ENCODE measurements at regions not wholly inside any gene's neighbourhood (a gene's known extent, or its start where the extent isn't known, plus 50 kb on each side); places are given as distances from the start of the nearest gene placed in this dataset.
"Not testable (repeated sequence)": the region's sequence is repeated elsewhere in the genome, so short reads cannot be mapped to it uniquely, and the experiment has no call there.

DNA sequence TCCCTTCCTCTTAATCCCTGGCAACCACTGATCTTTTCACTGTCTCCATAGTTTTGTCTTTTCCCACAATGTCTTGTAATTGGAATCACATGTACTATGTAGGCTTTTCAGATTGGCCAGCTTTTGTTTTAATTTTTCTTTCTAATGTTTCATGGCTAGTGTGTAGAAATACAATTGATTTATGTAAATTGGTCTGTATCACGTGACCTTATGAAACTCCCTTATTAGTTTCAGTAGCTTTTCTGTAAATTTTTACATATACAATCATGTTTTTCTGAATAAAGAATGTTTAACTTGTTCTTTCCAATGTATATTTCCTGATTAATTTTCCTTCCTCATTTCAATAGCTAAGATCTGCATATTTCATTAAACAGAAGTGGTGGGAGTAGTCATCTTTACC is 319.3 kb downstream of the MDFIC start:
- no peak for DNase-seq

DNA sequence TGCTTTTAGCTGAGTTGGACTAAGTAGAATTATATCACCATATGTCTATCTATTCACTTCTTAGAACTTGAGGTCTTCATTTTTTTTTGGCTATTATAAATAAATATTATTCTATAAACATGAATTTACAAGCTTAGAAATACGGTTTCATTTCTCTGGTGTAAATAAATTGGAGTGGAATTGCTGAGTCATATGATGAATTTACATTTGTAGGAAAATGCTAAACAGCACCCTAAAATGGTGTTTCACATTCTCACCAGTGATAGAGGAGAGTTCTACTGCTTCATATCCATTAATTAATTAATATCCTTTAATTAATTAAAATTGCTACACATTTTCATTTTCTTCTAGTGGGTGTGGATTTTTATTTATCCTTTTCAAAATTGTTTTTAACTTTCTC is 318.3 kb downstream of the MDFIC start:
- no peak for DNase-seq

DNA sequence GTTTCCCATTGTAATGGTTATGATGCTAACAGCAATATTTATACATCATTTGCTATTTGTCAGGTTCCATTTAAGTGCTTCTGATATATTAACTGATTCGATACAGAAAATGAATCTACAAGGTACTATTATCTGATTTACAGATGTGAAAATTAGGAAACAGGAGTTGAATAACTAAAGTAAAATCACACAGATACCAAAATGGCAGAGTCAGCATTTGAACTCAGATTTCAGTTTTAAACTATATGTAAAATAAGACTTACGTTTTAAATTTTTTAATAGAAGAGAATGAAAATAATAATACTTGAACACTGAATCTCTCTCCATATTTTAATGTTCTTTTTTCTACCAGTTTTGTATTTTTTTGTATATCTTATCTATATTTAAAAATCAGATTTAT is 313.2 kb downstream of the MDFIC start:
- no peak for DNase-seq

DNA sequence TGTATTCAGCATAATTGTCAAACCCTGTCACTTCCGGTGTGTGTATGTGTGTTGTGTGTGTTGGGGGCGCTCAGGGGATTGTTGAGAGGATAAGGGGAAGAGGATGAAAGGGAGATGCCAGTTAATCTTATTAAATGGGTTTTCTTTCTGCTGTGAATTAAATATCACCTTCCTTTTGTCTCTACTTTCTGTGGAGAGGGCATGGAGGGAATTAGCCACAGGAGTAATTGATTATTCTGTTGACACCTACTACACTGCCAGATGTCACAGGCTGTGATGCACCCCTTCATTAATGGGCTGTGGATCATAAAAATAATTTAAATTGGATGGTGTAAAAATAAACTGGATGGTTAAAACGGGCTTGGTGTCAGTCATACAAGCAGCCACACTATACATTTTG is 311.9 kb downstream of the MDFIC start:
- no peak for DNase-seq

DNA sequence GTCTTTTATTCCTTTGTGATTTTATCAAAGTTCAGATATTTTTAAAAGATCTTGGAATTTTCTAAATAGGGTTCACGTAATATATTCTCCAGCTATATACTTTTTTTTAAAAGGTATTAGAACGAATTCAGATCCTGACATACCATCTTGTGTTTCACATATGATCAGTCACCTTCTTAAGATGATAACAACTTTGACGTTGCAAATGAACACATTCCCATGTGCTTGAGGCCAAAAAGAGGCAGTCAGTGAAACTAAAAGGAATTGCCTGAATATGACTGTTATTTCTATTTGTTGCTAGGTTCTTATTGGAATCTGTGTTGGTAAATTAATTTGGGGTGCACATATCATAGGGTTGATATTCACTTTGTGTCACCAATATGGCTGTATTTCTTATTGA is 310.1 kb downstream of the MDFIC start:
- no peak for DNase-seq

DNA sequence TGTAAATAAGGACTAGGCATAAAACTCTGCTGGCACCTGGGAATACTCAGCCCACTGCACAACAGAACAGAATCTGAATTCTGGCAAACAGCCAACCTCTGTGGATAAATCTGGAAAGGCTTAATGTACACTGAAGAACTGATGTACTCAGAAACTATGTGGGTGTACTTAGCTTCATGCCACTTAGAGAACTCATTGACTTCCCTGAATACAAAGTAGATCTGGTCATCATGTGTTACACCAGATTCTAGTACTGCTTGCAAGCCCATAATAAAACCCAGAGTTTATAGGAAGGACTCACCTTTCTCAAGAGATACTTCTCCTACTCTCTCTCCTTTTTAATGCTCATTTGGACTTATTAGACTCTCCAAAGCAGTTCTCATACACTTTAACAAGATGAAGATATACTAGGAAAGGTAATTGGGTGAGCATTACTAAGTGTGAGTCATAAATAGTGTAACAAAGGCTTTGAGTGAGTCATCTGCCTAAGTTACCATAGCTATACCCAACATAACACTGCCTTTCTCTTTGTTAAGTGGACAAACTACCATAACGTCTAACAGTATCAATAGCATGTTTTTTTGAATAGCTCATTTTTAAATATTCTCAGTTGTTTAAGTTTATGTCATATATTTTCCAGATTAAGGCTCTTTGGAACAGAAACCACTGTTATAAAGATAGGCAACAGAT is 309.1 kb downstream of the MDFIC start:
- DNase-seq: peak; percentile 53 to 95

DNA sequence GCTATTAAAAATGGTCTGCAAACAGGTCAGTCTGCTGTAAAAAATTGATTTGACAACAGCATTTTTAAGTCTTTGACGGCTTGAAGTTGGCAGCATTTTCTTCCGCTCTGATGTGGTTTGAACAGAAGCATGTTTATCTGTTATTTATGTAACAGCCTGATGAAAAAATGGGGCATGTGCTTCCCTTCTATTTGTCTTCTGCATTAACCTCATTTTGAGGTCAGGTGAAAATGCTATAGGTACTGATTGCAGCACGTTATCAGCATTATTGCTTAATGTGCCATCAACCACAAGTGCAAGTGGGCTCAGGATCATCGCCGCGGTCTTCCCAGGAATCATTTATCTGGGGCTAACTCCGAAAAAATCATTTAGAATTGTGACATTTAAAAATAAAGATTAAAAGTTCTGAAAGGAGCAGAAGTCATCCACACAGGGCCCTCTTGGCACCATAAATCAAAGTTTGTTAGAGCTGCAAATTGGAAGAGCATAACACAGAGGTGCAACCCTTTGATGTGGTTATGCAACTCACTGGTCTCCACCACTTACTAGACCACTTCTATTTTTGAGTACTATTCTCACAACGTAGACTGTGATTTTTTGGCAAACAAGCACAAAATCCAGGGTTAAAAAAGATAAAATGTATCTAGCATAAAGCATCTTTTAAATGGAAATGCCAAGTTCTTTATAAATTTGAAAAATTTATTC is 307.7 kb downstream of the MDFIC start:
- DNase-seq: no peak

DNA sequence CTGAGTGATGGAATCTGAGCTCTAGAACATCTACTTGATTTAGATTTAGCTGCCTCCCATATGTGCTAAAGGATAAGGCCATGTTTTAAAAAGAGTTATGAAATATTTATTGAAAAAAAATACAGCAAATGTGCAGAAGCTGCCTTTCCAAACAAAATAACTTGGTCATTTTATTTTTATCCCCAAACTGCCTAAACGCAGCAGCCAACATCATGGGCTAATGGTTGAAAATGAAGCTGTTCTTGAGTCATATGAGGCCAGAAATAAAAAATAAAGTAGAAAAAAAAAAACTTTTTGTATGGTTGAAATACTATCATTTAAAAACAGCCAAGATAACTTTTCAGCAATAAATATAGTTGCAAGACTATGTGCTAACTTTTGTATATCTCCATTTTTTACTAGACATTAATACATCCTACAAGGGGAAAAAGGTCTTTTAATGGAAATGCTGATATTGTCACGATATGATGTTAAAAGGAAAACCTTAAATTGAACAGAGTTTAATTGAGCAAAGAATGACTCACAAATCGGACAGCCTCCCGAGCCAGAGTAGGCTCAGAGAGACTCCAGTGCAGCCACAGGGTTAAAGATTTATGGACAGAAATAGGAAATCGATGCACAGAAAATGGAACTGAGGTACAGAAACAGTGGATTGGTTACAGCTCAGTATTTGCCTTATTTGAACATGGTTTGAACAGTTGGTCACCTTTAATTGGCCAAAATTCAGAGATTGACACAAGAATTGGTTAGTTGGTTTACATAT is 305.8 kb downstream of the MDFIC start:
- no peak for DNase-seq

DNA sequence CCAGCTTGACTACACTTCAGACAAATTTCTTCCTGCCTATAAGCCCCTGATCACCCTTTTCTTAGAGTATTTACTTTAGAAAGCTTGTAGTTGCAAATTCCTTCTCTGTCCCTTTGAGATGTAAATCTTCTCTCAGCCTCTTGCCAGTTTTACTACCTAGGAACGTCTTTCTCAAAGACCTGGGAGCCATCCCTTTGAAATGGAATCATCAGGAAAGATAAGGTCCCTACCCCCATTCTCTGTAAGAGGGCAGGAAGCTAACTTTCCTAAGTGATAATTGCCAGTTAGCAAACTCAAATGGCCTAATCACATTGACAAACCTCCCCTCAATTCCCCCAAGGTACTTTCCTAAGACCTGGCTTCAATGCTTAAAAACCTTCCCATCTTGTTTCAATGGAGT is 304.5 kb downstream of the MDFIC start:
- DNase-seq: no peak

DNA sequence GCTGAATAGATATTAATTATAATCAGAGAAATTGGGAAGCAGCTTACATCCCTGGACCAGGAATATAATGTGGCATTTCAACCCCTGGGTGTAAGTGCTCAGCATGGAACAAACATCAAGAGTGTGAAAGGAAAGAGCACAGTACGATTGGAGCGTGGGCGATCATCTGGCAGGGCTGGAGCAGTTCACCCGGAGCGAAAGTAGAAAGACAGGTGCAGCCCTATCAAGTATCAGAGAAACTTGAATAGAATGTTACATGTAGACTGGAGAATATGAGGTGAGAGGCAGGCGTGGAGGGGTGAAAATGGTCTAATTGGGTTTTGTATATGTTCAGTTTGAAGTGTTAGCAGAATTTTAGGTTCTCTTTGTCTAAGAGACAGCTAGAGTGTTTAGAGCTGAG is 303.0 kb downstream of the MDFIC start:
- no peak for DNase-seq

DNA sequence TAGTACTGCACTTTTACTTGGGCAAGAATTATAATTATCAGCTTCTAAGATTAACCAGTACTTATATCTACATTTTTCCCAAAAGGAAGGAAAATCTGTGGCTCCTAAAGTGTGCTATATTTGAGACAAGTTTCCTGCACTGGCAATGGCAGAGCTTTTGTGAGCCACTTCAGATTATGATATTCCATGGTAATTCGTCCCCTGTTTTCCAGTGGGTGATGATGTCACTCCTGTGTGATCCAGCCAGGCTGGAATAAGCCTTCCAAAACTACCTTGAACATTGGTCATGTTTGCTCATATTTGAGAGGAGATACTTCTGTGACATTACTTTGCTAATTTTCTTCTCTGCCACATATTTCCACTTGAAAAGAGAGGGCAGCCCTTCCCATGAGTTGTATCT is 302.1 kb downstream of the MDFIC start:
- DNase-seq: no peak

DNA sequence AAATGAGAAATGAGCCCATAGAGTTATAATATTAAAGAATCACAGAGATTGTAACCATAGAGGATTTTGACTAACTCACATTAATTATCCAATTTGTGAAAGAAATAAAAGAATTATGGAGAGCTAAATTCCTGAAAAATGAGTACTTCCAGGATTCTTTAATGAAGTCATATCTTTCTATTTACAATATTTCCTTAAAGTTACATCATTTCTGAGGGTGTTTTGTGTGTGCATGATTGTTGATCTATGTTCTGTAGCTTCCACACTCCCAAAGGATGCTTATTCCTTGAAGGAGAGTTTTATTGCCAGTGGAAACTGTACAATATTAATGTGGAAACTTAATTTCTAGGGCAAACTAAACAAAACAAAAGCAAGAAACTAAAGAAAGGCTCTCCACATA is 299.6 kb downstream of the MDFIC start:
- no peak for DNase-seq

DNA sequence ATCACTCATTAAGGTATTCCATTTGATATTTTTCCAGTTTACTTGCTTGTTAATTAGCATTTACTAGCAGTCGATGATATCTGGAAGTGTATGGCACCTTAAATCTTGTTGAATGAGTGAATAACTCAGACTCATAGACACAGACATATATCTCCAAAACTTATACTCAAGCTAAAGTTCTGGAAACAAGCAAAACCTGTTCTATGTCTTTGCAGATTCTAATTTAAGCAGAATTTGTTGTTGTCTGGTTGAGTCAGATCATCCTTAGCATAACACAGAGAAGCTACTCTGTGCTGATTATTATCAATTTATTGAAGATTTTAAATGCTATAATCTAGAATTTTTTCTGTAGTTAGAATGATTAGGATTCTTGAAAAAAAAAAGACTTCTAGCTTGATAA is 296.2 kb downstream of the MDFIC start:
- DNase-seq: no peak

DNA sequence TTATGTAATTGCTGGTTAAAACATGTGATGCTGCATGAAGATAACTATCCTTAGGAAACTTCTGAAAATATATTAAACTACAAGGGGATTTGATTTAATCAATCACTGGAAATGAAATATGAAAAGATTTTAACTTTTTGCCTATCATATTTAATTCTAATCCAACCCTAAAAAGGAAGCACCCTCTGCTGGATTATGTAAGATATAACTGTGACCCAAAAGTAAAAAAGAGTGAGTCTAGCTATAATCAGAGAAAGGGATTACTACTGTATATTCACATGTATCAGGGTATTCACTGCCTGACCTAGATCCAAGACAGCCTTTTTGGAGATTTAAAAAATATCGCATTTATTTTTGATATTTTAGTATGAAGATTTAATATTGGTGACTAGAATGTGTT is 295.5 kb downstream of the MDFIC start:
- DNase-seq: peak in 1 of 2 experiments; percentile 18

DNA sequence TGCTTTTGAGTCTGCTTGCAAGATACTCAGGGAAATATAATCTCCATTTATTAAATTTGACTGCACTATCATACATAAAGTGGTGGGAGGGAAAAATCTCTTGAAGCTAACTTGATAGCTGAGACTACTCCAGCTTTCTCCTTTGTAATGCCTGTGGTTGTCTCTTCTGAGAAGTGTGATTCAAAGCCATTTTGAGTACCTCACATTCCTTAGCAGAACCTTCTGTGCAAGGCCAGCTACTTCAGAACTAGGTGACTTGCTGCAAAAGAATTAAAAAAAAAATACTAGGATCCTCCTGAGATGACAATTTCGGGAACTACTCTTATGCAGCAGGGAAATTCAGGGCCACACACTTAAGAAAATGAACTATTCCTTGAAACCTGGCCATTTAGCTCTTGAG is 294.8 kb downstream of the MDFIC start:
- DNase-seq: no peak

DNA sequence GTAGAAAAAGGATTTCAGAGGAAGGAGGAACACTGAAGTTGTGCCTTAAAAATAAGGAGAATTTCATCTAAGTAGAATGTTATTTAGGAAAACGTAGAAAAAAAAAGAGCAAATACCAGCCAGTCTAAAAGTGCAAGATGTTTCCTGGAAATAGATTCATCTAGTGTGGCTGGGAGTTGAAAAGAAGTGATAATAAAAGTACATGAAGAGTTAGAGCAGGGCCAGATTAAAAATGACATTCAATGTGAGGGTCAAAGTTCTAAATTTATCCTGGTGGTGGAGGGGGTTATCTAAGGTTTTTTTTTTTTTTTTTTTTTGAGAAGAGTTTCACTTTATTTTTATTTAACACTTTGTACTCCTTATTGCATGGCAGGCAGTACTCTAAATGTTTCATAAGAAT is 289.3 kb downstream of the MDFIC start:
- DNase-seq: no peak

DNA sequence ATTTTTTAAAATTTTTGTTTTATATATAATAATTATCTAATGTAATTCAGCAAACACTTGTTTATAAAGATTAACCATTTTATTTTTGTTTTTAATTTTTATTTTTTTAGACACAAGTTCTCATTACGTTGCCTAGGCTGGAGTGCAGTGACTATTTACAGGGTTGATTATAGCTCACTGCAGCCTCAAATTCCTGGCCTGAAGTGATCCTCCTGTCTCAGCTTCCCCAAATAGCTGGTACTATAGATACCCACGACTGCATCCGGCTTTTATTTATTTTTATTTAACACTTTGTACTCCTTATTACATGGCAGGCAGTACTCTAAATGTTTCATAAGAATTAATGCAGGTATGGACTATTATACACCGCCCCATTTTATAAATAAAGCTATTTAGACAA is 288.7 kb downstream of the MDFIC start:
- DNase-seq: no peak

DNA sequence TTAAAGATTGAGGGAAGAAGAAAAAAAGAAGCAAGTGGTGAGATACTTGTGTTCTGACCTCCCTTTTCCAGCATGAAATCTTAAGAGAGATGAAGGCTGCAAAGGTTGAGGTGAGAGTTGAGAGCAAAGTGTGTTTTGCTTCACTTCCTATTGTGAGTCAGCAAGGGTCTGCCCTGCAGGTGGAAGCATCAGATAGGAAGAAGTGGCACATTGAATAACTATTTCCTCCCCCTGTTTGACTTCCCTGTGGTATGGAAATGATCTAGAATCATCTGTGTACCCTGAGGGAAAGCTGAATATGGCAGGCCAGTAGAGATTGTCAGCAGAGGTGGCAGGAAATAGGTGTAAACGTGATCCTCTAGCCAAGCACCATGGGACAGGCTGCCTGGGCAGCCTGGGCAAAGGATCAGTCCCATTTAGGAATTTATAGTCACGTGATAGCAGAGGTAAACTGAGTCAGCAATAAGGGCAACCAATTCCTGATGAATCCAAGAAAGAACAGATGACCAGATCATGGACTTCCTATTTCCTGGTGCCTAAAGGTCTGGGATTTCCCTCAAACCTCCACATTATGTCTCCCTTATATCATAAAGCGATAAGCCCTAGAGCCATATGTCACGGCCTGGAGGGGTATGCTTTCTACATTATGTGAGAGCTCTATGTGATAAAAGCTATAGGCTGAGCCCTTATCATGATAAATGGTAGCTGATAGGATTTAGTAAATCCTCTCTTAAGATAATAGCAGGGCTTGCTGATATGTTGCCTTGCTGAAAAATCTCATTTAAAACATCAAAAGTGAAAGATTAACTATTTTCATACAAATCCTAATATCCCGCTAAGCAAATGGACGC is 287.0 kb downstream of the MDFIC start:
- no peak for DNase-seq

DNA sequence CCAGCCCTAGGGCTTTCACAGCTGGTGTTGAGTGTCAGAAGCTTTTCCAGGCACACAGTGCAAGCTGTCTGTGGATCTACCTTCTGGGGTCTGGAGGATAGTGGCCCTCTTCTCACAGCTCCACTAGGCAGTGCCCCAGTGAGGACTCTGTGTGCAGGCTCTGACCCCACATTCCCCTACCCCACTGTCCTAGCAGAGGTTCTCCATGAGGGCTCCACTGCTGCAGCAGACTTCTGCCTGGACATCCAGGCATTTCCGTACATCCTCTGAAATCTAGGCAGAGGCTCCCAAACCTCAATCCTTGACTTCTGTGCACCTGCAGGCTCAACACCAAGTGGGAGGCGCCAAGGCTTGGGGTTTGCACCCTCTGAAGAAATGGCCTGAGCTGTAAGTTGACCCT is 284.5 kb downstream of the MDFIC start:
- DNase-seq: not testable (repeated sequence)

DNA sequence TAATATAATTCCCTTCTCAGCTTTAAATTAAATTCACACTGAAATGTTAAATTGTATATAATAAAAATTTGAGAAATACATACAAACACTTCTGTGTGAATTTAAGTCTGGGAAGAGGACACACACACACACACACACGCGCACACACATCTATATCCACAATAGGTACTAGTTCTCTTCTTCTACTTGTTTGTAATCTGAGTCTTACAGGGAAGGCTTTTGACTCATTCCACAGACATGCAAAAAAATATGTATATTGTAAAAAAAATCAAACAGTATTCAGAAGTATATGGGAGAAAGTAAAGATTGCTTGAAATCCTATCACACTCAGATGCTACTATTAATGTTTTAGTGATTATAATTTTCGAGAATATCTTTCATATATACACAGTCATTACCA is 276.2 kb downstream of the MDFIC start:
- DNase-seq: no peak

DNA sequence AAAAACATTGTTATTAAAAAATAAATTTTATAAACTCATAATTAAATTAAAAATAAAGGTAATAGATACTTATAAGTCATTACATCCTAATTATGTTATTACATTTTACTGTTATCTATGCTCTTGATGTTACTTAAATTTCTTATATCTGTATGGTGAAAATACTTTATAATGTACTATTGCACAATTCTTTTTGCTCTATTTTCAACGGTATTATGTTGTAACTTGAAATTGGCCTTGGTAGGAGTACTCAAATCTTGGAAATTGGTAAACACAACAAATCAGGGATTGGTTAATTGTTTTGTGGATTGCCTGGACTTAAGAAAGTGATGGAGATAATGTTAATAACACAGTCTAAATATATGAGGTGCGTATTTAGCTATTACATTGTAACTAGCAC is 273.3 kb downstream of the MDFIC start:
- no peak for DNase-seq

DNA sequence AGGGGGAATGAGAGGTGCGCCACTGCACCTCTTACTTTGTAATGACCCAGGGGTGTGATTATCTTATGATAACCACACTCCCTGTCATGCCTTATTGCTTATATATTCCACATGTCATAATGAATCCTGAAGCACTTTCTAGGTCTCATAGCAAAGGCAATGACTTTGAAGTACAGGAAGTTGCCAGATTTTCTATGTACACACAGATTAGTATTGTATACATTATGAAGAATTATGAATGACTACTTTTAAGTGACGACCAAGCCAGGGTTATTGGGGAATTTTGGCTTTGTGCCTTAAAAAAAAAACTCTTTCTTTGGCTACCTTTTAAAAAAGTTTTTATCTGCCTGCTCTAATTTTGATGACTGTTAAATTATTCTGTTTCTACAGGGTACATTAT is 269.6 kb downstream of the MDFIC start:
- no peak for DNase-seq

DNA sequence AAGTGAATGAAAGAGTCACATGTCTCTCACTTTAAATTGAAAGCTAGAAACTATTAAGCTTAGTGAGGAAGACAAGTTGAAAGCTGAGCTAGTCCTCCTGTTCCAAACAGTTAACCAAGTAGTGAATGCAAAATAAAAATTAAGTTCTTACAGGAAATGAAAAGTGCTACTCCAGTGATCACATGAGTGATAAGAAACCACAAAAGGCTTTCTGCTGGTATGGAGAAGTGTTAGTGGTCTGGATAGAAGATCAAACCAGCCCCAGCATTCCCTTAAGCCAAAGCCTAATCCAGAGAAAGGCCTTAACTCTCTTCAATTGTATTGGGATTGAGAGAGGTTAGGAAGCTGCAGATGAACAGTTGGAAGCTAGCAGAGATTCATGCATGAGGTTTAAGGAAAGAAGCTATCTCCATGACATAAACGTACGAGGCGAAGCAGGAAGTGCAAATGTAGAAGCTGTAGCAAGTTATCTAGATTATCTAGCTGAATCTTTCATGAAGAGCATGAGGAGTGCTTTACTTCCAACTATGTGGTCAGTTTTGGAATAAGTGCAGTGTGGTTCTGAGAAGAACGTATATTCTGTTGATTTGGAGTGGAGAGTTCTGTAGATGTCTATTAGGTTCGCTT is 261.6 kb downstream of the MDFIC start:
- no peak for DNase-seq

Data from SW 1271 (cell line).